Pancreas (tissue), 10 donors: ENCODE measurements at regions not wholly inside any gene's neighbourhood (a gene's known extent, or its start where the extent isn't known, plus 50 kb on each side); places are given as distances from the start of the nearest gene placed in this dataset.
"Not testable (repeated sequence)": the region's sequence is repeated elsewhere in the genome, so short reads cannot be mapped to it uniquely, and the experiment has no call there.

Experiments used
- ATAC-seq, 4 donors: fragments of 200-7000 bp; cut with Tn5 transposase; one replicate each; pipeline versions ENCODE4 v1.8.0 to v1.9.1; 2020; ENCODE audit warnings: mild to moderate bottlenecking in 4 of 4, moderate library complexity in 4 of 4
- DNase-seq, 6 donors: peaks; one replicate each; pipeline ENCODE4 v3.0.0-alpha.2; 2020
- FAIRE-seq: peaks from 2 replicates; lab custom pipeline; 2012; peaks lifted over from hg19 to GRCh38; lab: Jason Lieb, UNC
- H3K27ac ChIP-seq, 4 donors: fragments of 200-600 bp; sonication (generic); 1 replicate in 3 of 4; 2 replicates in 1 of 4; pipeline versions ENCODE4 v1.5.0 to v1.8.0; 2020
- H3K27me3 ChIP-seq, 4 donors: fragments of 200-600 bp; one replicate each; pipeline ENCODE4 v1.8.0; 2021
- H3K36me3 ChIP-seq, 3 donors: fragments of 200-600 bp; sonication (generic) in 1 of 3; one replicate each; pipeline versions ENCODE4 v1.5.0 to v1.8.0; 2020 to 2021
- H3K4me1 ChIP-seq, 3 donors: fragments of 200-600 bp; one replicate each; pipeline ENCODE4 v1.8.0; 2021
- H3K4me3 ChIP-seq, 4 donors: fragments of 200-600 bp; sonication (generic) in 2 of 4; one replicate each; pipeline versions ENCODE4 v1.5.0 to v1.8.0; 2020 to 2021
- H3K9me3 ChIP-seq, 4 donors: fragments of 200-600 bp; one replicate each; pipeline ENCODE4 v1.8.0; 2021
- WGBS, 2 donors: extraction: QIAGEN DNeasy Blood & Tissue Kit; methylation state at CpG; one replicate each; pipeline ENCODE4 v1.1.7; 2013; 5-methylcytosine and 5-hydroxymethylcytosine counted together
- intact Hi-C, 3 donors: fragments of 100-400 bp; cut with DNase I; formaldehyde crosslinking; loops; one replicate each; pipeline versions ENCODE4 v1.11.1 to v1.14.2; 2022
- TF ChIP-seq, protein P1 (sequence below), 4 donors: fragments of 200-600 bp; sonication (generic) in 3 of 4; IDR thresholded peaks; one replicate each; pipeline versions ENCODE4 v1.5.0 to v1.8.0; 2021; ENCODE audit warnings: antibody characterized with exemption in 4 of 4
- donor health status: healthy with polysubstance abuse.
- donor health status: DM: no; HTN: no; CAD: no; lungs with moderate emphysema.
- donor health status: DM: no; HTN: no; CAD: no.
- donor health status: control.
- donor health status: control.
- donor health status: Bipolar disorder and iron deficiency.
- donor health status: DM: yes; HTN: yes; CAD: no.
- donor health status: DM: no; HTN: no; CAD: no.
- donor health status: DM: no; HTN: no; CAD: no.
- donor health status: DM: yes; HTN: yes; CAD: no.

DNA sequence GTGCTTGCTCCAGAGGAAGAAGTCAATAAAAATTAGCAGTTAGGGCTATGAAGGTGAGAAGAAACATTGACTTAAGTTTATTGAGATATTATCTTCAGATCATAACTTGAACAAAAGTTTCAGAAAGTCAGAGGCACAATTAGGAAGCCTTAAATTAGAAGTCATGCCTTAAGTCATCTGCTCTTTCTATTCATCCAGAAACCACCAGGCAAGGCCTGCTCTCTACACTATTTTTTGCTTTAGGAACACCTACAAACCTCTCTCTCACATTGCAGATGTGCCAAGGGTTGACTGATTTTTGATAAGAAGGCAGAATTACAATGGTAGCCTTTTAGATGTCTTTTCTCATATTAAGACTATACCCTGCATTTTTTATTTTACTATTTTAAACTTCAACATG, 268.7 kb downstream of the SPRY2 start:
- ATAC-seq (no peak), DNase-seq (no peak), FAIRE-seq (no peak)
- Histone ChIP-seq H3K27ac (no peak overlapping the region), H3K9me3 (no peaks in the 10 kb centered on the region), H3K4me1 (peaks cover 0 to 4% (median 0%) of the 10 kb centered on the region in 3 donors), H3K4me3 (no peak overlapping the region), H3K36me3 (no peaks in the 10 kb centered on the region), H3K27me3 (no peaks in the 10 kb centered on the region)
- intact Hi-C loops, result no loop called here
- TF ChIP-seq, protein P1, sequence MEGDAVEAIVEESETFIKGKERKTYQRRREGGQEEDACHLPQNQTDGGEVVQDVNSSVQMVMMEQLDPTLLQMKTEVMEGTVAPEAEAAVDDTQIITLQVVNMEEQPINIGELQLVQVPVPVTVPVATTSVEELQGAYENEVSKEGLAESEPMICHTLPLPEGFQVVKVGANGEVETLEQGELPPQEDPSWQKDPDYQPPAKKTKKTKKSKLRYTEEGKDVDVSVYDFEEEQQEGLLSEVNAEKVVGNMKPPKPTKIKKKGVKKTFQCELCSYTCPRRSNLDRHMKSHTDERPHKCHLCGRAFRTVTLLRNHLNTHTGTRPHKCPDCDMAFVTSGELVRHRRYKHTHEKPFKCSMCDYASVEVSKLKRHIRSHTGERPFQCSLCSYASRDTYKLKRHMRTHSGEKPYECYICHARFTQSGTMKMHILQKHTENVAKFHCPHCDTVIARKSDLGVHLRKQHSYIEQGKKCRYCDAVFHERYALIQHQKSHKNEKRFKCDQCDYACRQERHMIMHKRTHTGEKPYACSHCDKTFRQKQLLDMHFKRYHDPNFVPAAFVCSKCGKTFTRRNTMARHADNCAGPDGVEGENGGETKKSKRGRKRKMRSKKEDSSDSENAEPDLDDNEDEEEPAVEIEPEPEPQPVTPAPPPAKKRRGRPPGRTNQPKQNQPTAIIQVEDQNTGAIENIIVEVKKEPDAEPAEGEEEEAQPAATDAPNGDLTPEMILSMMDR (IDR thresholded peaks at IDR 0.05), result no peak

DNA sequence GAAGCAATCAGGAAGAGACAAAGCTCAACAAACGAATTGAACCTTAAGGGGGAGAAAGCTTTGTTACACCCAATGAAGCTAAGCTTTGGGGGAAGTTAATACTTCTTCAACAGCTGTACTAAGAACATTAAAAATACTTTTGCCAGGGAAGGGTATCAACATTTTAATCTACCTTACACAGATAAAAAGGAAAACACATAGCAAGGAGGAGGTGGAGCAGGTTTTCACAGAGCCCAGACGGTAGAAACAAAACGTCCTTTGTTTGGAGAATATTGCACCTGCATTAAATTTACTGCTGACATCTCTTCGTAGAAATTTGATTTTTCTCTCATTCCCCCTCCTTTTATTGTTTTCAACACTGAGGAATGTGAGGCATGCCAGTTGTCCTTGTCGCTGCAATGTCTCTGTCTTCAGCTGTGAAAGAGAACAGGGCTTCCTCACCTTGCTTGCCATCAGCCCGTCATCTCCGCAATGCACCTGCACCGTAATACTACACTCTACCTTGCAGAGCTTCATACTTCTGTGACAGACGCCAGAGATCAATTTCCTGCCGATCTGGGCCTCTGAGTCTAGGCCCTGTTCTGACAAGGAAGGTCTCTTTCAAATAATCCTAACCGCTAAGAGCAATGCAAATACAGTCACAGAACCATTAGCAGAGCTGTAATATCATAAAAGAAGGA, 270.8 kb downstream of the SPRY2 start:
- Histone ChIP-seq H3K9me3 (no peaks in the 10 kb centered on the region), H3K4me1 (peaks cover 0 to 4% (median 0%) of the 10 kb centered on the region in 3 donors), H3K27me3 (no peaks in the 10 kb centered on the region), H3K4me3 (no peak overlapping the region), H3K36me3 (no peaks in the 10 kb centered on the region), H3K27ac (peak overlapping the region in 2 of 4 donors; percentile 1 to 41)
- intact Hi-C loops, result no loop called here
- 38 to 49% methylated on average over 11 of the region's 11 CpGs for WGBS, 2 donors
- TF ChIP-seq, protein P1 (IDR thresholded peaks at IDR 0.05), result no peak
- FAIRE-seq (no peak), ATAC-seq (peak in 2 of 4 donors; percentile 48 to 55), DNase-seq (no peak)

- 68 to 89% methylated on average over 3 of the region's 3 CpGs for WGBS, 2 donors
- FAIRE-seq, result no peak
- DNase-seq, result no peak
- Histone ChIP-seq H3K4me3 (no peak overlapping the region), H3K27me3 (no peaks in the 10 kb centered on the region), H3K4me1 (peaks cover 0 to 4% (median 0%) of the 10 kb centered on the region in 3 donors), H3K27ac (no peak overlapping the region), H3K9me3 (no peaks in the 10 kb centered on the region), H3K36me3 (no peaks in the 10 kb centered on the region)
- TF ChIP-seq, protein P1 (IDR thresholded peaks at IDR 0.05), result no peak
- intact Hi-C loops, result no loop called here
- no peak for ATAC-seq
Measured at GRCh38 chr13:80069374-80069773, 271.6 kb downstream of the SPRY2 start.

DNA sequence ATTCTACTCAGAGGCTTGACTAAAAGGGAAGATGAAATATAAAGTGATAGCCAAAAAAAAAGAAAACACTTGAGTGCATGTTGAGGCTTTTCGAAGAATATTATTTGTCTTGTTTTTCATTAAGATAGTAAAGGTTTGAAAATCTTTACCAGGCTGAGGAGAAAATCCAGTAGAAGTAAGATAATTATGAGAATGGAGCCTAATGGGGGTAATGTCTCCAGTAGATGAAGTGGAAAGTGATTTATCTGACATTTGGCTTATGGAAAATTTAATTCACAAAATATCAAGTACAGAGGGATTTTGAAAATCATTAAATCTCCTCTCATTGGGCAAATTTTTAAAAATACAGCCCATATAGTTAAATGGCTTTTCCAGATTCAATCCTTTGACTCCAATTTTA, 274.9 kb downstream of the SPRY2 start:
- ATAC-seq (no peak), DNase-seq (no peak), FAIRE-seq (no peak)
- no peaks in the 10 kb centered on the region for H3K36me3 ChIP-seq
- no peak overlapping the region for H3K27ac ChIP-seq
- no peaks in the 10 kb centered on the region for H3K27me3 ChIP-seq
- 32 to 80% methylated on average over 1 of the region's 1 CpG for WGBS, 2 donors
- H3K9me3 ChIP-seq, result no peaks in the 10 kb centered on the region
- H3K4me1 ChIP-seq, result peaks cover 0 to 4% (median 0%) of the 10 kb centered on the region in 3 donors
- H3K4me3 ChIP-seq, result no peak overlapping the region
- TF ChIP-seq, protein P1 (IDR thresholded peaks at IDR 0.05), result no peak
- intact Hi-C loops, result no loop called here

GRCh38 chr13:80062416-80062815, 278.5 kb downstream of the SPRY2 start:
- ATAC-seq, H3K9me3 ChIP-seq, intact Hi-C loops, H3K27me3 ChIP-seq, H3K36me3 ChIP-seq, DNase-seq, FAIRE-seq, H3K4me1 ChIP-seq, H3K4me3 ChIP-seq, H3K27ac ChIP-seq: not testable (repeated sequence)
